ENCODE measurements at regions not wholly inside any gene's neighbourhood (a gene's known extent, or its start where the extent isn't known, plus 50 kb on each side); places are given as distances from the start of the nearest gene placed in this dataset.
"Not testable (repeated sequence)": the region's sequence is repeated elsewhere in the genome, so short reads cannot be mapped to it uniquely, and the experiment has no call there.

DNA sequence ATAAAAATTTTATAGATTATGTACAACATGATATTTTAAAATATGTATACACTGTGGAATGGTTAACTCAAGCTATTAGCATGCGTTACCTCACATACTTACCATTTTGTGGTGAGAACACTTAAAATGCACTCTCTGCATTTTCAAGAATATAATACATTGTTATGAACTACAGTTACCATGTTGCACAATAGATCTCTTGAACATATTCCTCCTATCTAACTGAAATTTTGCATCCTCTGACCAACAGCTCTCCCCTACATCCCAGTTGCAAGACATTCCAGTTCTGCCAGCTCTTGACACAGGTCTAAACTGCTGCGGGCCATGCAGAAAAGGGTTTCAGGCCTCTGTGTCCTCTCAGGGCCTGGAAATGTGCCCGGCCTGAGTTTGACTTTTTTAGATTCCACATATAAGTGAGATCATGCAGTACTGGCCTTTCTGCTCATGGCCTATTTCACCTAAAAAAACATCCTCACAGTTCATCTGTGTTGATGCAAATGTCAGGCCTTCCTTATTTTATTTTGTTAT is 113.7 kb downstream of the CDCA7 start:
- no peak for DNase-seq

DNA sequence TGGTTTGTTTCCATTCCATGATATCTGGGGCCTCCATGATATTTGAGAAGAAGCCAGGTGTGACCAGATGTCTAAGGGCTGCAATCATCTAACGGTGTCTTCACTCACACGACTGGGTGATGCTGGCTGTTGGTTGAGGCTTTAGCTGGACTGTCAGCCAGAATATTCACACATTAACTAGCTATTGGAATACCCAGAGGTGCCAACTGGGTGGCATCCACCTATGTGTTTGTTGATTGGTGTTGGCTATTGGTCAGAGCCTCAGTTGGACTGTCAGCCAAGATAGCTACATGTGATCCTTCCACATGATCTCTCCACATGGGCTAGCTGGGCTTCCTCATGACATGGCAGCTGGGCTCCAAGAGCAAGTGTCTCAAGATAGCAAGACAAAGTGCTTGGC is 117.4 kb downstream of the CDCA7 start:
- DNase-seq: no peak

DNA sequence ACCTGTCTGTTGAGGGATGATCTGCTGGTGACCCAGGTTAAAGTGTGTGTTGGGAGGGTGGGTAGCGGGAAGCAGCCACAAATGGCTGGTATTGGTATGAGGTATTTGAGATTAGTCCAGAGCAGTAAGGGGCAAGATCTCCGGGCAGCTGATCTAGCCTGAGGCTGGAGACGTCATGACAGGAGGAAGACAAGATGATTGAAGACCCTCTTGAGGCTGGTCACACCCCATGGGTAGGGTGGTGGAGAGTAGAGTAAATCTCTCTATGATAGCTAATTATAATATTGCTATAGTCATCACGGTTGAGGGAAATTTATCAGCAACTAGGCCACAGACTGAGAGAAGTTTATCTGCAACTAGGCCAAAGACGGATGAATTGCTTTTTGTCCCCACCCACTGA is 128.5 kb downstream of the CDCA7 start:
- DNase-seq: no peak

DNA sequence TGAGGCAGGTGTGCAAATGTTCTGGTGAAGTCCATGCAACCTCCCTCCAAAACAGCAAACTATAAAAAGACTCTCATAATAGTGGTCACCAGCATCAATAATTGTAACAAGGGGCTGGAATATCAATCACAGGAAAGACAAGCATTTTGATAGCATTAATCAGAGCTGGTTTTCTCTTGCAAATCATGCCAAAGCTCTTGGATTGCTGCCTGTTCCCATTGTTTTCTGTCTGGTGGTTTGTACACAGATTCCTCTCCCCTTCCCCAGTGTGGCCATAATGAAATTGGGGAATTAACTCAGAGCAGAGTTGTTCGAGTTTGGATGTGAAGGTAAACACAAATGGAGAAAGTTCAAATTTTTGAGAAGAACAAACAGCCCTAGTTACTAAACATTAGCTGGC is 134.2 kb downstream of the CDCA7 start:
- DNase-seq: no peak

DNA sequence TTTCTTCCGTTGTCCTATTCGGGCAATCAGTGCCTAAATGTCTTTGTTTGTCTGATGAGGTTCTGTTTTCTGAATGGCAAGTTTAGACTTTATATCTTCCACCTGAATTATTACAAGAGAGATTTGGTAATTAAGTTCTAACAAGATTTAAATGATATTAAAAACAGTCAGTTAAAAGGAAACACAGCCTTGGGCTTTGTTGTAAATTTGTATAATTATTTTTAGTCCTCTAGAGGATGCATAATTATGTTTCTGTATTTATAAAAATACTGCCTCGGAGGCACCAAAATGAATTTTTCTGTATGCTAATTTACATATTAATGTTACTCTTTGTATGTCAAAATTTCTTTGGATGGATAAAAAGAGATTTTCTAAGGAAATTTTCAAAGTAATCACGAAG is 136.7 kb downstream of the CDCA7 start:
- DNase-seq: no peak

DNA sequence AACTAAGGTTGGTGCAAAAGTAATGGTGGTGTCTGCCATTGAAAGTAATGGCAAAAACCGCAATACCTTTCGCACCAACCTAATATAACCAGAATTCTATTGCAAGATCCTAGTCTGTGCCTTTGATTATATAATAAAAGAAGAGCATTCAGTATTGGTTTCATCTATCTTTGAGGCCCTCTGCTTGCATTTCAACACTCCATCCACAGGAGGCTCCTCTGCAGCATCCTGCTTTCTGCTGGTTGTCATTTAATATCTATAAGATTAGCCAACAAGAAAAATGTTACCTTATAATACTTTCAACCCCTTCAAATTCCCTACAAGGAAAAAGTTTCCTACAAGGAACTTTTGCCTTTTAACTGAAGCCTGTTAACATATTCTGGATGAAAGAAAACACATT is 139.2 kb downstream of the CDCA7 start:
- DNase-seq: no peak

DNA sequence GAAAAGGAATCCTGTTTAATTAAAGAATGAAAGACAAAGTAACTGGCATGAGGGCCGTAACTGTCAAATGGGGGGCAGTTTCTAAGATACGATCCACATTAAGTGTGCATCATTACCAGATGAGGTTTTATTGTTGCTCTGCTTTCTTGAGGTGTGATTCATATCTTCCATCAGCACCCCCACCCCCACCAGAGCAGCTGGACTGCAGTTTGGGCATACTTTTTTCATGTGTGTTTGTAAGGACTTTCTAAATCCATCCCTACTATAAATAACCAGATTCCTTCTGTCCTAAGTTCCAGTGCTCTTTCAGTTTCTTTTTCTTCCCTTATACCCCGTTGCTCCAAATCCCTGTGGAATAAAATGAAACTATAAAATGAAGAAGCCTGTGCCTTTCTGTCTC is 142.1 kb downstream of the CDCA7 start:
- DNase-seq: no peak

DNA sequence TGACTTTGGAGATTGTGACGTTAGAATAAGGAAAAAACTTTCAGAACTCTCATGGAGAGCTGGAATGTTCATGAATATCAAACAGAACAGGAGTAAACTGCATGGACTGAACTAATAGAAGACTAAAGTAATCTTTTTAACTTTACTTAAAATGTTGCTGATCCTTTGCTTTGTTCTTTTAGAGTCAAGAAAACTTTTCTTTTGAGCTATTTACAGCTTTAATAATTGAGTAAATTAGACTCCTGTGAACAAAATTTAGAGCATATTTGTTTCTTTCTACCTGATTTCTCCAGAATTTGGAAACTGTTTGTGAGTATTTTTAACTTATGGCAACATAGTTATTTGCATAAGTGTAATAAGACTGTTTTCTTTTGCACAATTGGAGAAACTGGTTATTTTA is 146.3 kb downstream of the CDCA7 start:
- DNase-seq: no peak

DNA sequence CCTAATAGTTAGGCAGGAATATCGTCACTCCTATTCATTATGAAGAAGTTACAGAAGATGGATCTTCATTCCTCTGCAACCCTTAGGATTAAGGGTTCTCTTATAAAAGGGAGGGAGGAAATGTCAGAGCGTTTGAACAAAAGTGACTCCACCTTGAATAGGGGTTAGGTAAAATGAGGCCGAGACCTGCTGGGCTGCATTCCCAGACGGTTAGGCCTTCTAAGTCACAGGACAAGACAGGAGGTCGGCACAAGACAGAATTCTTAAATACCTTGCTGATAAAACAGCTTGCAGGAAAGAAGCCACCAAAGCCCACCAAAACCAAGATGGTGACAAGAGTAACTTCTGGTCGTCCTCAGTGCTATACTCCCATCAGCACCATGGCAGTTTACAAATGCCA is 147.6 kb downstream of the CDCA7 start:
- no peak for DNase-seq

DNA sequence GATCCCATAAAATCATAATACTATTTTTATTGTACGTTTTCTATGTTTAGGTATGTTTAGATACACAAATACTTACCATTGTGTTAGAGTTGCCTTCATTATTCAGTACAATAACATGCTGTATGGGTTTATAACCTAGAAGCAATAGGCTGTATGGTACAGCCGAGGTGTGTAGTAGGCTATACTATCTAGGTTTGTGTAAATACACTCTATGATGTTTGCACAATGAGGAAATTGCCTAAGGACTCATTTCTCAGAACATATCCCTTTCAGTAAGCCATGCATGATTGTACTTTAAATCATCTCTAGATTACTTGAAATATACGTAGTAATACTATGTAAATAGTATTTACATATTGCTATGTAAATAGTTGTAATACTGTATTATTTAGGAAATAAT is 156.7 kb downstream of the CDCA7 start:
- DNase-seq: no peak

DNA sequence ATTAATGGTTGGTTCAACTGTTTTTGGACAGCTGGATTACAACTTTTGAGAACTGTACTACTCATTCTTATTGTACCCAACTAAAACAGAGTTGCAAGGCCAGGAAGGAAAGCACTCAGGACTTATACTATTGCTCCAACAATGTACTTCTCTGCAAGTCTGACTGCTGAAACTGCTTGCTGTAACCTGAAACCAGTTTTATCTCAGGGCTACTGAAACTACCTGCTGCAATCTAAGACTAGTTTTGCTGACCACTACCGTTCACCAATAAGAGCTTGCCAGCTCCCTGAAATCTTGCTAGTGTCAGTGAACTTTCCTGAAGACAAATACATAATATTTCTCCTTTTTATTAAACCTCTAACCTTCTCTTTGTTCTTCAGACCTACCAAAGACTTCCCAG is 157.3 kb downstream of the CDCA7 start:
- no peak for DNase-seq

DNA sequence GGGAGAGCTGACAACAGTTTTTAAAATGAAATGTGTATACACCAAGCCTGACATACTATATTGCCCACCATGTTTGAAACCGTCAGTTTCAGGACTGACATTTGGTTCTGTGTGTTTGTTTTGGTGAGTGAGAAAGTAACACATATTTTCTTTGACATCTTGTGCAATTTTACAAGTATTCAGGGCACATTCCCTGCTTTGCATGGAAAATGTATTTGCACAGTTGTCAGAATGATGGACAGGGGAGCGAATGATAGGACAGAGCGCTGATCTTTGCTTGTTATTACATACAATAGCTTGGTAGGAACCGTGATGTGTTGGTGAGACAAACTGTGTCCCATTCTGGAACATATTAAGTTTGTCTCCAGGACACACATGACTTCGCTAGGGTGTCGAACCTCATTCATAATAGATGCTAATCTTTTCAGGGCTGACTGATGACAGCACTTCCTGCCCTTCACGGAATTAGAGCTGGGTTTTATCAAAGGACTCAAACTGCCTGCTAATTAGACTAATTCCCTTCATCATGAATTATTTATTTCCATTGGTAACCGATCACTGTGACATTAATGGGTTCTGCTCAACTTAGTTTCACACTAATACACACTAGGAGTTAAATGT is 158.5 kb downstream of the CDCA7 start:
- DNase-seq: no peak

DNA sequence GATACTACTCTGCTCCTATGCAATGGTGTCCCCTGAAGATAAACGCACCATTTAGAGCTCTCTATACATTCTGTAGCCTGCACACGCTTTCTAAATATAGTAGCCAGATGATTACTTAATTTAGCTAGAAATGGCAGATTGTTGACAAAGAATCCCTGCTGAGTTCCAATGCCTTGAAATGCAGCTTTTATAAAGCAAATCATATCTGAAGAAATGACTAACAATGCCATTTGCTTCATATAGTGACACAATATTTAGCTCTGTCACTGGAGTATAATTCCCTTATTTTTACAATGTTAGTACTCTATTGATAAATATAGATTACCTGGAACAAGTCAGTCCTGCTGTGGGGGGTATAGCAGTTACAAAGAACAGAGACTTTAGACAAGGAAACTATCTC is 166.2 kb downstream of the CDCA7 start:
- DNase-seq: no peak

DNA sequence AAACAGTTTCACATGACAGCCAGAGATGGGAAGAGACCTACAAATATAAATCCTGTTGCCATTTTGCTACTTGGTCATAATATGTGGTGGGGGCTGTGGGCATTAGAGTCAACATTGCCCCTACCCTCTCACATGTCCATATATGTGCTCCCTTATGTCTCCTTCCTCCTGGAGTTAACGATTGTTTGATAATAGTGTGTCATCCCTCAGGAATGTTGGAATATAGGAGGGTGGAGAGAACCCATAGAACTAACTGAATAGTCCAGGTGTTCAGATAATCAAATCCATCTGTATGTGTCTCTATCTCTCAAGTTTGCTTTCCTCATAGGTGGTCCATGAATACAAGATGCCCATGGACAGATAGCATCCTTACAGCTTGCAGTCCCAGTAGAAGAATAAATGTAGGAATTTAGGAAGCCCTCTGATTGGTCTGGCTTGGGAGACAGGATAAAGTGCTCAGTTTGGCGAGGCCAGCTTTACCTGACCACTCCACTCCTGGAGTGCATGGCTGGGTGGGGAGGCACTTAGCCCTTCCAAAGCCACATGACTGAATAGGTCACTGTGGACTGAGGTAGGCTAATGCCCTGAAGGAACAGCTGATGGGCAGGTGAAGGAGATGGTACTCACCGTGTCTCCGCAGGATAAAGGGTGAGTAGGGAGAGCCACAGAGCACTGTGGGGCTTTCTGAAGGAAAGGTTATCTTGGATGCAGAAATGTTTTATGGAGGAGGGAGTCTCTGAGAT is 166.9 kb downstream of the CDCA7 start:
- no peak for DNase-seq

DNA sequence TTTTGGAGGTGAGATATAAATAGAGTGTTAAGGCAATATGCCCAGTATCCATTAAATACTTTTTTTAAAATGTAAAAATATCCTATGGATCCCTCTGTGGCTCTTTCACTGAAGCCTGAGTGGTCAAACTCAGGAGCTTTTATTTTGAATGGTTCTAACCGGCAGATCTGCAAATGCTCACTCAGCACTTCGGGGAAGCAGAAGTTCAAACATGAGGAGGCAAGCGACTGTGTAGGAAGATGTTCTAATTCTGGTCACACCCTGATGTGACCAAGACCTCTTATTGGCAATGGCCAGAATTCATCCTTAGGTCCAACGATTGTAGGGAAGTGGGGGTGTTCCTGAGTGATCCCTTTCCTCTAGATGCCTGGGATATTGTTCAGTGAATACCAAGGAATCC is 168.8 kb downstream of the CDCA7 start:
- DNase-seq: no peak

DNA sequence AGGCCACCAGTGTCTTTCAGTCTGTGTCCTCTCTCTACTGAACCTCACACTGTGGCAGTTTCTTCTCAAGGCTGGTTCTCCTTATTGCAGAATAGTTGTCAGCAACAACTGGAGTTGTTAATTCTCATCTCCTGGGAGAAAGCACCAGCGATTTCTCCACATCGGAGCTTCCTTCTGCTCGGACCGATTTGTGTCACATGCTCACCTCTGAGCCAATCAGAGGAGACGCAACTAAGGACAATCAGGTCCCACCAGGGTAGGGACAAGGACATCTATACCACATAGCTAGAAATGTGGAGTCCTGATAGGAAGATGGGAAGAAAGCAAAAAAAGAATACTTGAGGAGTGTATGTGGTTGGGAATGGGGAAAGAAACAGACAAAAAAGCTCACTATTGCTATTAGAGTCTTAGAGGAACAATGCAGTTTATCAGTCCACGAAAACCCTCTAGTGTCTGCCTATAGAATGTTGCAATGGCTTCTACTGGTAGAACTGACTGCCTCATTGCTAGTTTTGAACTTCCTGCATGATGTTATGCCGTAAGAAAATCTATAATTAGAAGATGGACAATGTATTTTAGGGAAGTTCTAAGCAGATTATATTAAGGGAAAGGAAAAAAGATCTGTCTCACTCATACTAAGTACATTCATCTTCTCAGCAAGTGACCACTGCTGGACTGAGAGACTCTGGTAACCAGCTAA is 169.7 kb downstream of the CDCA7 start:
- no peak for DNase-seq

DNA sequence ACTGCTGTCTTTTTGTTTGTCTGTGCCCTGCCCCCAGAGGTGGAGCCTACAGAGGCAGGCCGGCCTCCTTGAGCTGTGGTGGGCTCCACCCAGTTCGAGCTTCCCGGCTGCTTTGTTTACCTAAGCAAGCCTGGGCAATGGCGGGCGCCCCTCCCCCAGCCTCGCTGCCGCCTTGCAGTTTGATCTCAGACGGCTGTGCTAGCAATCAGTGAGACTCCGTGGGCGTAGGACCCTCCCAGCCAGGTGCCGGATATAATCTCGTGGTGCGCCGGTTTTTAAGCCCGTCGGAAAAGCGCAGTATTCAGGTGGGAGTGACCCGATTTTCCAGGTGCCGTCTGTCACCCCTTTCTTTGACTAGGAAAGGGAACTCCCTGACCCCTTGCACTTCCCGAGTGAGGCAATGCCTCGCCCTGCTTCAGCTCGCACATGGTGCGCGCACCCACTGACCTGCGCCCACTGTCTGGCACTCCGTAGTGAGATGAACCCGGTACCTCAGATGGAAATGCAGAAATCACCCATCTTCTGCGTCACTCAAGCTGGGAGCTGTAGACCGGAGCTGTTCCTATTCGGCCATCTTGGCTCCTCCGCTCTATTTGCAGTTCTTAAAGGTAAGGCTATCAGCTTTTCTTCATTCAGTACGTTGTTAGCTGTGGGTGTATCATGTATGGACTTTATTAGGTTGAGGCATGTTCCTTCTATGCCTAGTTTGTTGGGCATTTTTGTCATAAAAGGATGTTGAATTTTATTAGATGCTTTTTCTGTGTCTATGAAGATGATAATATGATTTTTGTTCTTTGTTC is 178.3 kb downstream of the CDCA7 start:
- DNase-seq: not testable (repeated sequence)

DNA sequence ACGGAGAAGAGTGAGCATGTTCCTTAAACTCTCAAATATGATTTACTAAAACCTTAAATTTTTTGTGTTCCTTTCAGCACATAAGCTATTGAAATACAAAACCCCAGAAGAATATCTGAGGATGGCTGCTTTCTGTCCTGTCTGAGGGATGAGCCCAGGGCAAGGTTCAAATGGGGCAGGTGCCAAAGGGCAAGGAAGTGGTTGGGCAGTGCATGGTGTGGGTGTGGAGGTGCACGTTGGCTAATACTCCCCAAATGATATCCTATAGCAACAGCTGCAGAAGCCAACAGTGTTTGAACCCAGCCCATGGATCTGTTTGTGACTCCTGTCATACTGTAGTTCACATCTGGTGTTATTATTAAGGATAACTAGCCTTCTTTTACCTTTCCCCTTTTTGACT is 183.0 kb downstream of the CDCA7 start:
- no peak for DNase-seq

DNA sequence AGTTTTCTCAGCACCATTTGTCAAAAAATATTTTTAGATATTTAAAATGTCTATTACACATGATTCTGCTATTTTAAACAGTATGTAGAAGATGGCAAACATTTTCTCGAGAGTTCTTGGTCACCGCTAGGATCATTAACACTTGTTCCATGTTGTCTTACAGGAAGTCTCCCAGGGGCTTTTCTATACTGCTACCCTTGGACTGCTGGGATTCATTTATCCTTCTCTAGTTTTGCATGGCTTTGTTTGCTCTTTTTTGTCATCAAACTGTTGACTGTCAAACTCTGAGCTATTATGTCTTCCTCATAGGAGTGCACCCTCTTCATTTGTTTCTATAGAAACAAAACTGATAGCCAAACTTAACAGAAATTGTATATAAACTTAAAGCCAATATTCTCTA is 184.9 kb downstream of the CDCA7 start:
- no peak for DNase-seq

DNA sequence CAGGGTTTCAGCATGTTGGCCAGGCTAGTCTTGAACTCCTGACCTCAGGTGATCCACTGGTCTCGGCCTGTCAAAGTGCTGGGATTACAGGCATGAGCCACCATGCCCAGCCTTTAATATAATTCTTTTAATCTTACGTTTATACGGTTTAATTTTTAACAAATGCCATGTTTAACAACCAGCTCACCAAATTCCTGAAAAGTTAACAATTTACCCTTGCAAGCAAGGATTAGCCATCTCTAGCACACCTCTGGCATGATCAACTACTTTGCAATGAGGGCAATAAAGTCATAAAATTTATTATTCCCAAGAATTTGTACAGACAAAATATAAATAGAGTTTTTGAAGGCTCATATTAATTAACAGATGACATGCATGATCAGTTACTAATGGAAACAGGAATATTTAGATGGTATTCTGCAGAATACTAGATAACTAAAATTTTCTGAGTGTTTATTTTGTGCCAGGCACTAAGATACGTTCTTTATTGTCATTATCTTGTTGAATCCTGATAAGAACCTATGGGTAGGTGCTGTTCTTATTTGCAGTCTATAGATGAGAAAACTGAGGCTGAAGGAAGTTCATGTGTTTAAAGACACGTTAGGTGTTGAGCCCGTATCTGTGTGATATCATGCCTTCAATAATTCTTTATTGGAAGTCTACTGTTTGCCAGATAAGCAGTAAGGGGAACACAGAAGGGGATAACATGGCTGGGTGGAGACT is 190.1 kb downstream of the CDCA7 start:
- no peak for DNase-seq

DNA sequence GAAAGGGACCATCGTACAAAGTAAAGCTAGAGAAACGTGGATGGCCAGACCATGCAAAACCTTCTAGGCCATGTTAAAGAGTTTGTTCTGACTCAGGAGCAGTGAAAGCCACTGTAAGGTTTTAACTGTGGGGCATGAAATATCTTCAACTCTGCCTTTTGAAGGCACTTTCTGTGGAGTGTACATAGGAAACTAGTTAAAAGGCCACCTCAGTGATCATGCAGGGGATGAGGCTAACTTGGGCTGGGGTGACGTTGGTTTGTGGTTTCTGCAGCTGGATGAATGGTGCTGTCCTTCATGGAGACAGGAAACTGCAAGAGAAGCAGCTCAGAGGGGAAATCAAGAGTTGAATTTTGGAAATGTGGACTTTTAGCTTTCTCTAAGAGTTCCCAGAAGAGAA is 190.7 kb downstream of the CDCA7 start:
- DNase-seq: no peak

DNA sequence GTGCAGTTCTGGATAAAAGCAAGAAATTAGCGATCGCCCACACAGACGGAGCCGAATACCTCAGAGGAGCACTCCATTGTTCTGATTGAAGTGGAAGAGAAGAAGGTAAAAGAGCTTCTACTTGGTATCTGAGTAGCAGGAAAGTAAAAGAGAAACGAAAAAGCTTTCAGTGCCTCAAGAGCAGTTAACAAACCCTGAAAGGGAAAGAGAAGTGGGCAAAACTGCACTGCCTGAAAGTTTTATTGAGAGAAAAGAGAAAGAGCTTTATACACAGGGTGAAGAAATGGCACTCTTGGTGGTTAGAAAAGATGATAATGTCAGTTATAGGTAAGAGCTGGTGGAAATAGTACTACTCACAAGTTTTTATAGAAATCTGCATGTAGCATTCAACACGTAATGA is 192.8 kb downstream of the CDCA7 start:
- no peak for DNase-seq

DNA sequence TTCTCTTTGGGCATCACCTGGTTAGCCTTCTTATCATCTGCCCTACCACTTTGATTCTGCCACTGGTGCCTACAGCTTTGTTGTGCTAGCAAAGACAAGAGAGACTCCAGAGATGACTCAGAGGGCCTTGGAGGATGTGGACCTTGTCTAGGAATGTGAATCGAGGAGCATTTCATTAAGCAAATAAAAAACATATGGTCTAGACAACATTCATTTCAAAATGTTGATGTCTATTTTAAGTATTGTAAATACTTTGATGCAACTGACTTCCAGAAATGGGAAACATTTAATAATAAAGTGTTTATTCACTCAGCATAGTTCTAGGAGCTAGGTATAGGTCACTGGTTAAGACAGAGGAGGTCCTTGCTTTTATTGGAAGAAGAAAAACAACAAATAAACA is 195.5 kb downstream of the CDCA7 start:
- DNase-seq: no peak

Measured in CD4-positive, alpha-beta T cell treated with Interleukin-6 for 4 hours (primary cell).